ENCODE measurements at regions not wholly inside any gene's neighbourhood (a gene's known extent, or its start where the extent isn't known, plus 50 kb on each side); places are given as distances from the start of the nearest gene placed in this dataset.
A peak's percentile ranks its signal among the peaks of the same experiment; 100 is the strongest.

DNA sequence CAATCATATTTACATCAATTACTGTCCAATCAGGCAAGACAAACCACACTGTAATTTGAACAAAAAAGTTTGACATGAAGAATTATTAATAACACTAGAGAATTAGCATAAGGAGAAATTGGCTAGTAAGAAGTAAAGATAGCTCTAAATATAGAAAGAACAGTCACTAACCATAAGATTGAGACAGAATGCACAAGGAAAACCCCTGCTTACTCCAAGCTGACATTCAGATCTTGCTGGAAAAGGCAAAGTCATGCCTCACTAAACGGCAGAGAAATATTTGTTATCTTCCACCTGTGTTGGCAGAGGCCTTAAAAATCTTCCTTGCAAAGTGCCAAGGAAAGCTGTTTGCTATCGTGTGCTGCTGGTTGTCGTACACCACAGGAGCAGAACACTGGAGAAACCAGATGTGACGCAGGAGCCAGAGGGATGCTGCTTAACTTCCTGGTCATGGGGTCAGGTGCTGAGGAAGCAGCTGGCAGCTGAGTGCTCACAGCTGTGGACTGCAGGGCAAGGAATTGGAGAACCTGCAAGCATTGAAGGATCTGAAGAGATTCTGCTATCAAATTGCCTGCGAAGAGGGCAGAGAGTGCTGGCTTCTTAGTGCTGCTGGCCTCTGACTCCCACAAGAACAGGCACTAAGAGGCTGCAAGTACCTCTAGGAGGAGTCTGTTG is 1323.3 kb downstream of the LRFN5 start:
- no peaks in the 10 kb centered on the region for H3K27me3 Mint-ChIP-seq
- H3K36me3 Mint-ChIP-seq (ENCODE audit: low read depth): no peaks in the 10 kb centered on the region
- H3K4me3 Mint-ChIP-seq: peak overlapping the region; percentile 30
- H3K9me3 Mint-ChIP-seq: peaks cover 28% of the 10 kb centered on the region
- peaks cover 26% of the 10 kb centered on the region for H3K4me1 Mint-ChIP-seq (ENCODE audit: low read depth)
- intact Hi-C loops (cut with micrococcal nuclease): loop anchor here (10.0 kb wide), 1 partner anchor 75 kb away; no protein-coding TSS in a partner anchor
- H3K27ac Mint-ChIP-seq: peak overlapping the region; percentile 80

DNA sequence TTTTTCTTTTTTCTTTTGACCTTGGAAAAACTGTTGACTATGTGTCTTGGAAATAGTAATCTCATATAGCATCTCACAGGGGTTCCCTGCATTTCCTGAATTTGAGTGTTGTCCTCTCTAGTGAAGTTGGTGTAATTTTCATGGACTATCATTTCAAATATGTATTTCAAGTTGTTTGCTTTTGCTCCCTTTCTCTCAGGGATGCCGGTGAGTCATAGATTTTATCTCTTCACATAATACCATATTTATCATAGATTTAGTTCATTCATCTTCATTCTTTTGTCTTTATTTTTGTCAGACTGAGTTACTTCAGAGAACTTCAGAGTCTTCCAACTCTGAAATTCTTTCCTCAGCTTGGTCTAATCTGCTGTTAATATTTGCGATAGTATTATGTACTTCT is 1320.6 kb downstream of the LRFN5 start:
- Mint-ChIP-seq H3K36me3 (ENCODE audit: low read depth) (no peaks in the 10 kb centered on the region), H3K4me3 (no peak overlapping the region), H3K4me1 (ENCODE audit: low read depth) (peaks cover 26% of the 10 kb centered on the region), H3K27me3 (no peaks in the 10 kb centered on the region), H3K27ac (no peak overlapping the region), H3K9me3 (peaks cover 37% of the 10 kb centered on the region)
- intact Hi-C loops (cut with micrococcal nuclease): loop anchor here (10.0 kb wide), 1 partner anchor 73 kb away; no protein-coding TSS in a partner anchor

DNA sequence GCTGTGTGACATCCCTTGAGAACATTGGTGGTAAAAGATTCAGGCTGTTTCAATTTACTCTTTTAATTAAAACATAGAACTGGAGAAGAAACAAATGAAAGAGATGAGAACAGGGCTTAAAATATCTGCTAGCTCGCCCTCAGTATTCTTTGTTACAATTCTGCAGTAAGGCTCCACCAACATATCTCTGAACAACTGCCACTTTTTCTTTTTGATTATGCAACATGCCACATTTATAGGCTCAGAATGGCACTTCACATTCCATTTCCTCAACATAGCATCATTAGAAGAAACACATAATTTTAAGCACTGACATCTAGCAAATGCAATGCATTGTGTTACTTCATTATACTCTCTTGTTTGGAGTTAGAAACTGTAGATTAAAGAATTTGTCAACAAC is 1315.2 kb downstream of the LRFN5 start:
- Mint-ChIP-seq H3K4me3 (no peak overlapping the region), H3K27ac (no peak overlapping the region), H3K36me3 (ENCODE audit: low read depth) (no peaks in the 10 kb centered on the region), H3K9me3 (peaks cover 31% of the 10 kb centered on the region), H3K27me3 (no peaks in the 10 kb centered on the region), H3K4me1 (ENCODE audit: low read depth) (no peaks in the 10 kb centered on the region)
- intact Hi-C loops (cut with micrococcal nuclease): loop anchor here (10.0 kb wide), 1 partner anchor 67 kb away; no protein-coding TSS in a partner anchor

DNA sequence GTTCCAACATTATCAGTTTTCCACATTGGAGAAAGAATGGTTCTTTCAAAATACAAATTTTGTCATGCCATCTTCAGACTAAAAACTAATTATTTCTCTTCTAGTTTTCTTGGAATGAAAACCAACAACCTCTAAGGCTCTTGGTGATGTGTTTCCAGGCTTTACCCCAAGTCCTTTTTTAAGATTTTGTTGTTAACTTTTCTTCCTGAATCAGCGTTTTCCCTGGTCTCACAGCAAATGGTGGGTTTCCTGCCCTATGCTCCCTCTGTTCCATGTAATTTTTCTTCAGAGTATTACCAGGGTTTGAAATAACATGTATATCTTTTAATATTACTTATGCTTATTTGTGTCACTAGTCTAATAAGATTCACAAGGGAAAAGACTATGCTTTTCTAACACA is 1311.9 kb downstream of the LRFN5 start:
- Mint-ChIP-seq H3K4me3 (no peak overlapping the region), H3K4me1 (ENCODE audit: low read depth) (peaks cover 4% of the 10 kb centered on the region), H3K36me3 (ENCODE audit: low read depth) (no peaks in the 10 kb centered on the region), H3K9me3 (peaks cover 17% of the 10 kb centered on the region), H3K27me3 (no peaks in the 10 kb centered on the region), H3K27ac (no peak overlapping the region)
- intact Hi-C loops (cut with micrococcal nuclease): no loop called here

DNA sequence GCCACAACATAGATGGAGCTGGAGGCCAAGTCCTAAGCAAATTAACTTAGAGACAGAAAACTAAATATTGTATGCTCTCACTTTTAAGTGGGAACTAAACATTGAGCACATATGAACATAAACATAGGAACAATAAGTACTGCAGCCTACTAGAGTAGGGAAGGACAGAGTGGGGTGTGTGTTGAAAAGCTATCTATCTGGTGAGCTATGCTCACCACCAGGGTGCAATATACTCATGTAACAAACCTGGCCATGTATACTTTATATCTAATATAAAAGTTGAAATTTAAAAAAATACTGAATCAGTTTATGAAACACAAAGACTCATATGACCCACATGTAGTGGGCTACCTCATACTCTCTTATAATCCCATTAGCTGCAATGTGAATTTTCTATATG is 1305.0 kb downstream of the LRFN5 start:
- Mint-ChIP-seq H3K27me3 (no peaks in the 10 kb centered on the region), H3K36me3 (ENCODE audit: low read depth) (no peaks in the 10 kb centered on the region), H3K4me1 (ENCODE audit: low read depth) (peaks cover 4% of the 10 kb centered on the region), H3K4me3 (no peak overlapping the region), H3K27ac (no peak overlapping the region), H3K9me3 (peaks cover 8% of the 10 kb centered on the region)
- intact Hi-C loops (cut with micrococcal nuclease): no loop called here

DNA sequence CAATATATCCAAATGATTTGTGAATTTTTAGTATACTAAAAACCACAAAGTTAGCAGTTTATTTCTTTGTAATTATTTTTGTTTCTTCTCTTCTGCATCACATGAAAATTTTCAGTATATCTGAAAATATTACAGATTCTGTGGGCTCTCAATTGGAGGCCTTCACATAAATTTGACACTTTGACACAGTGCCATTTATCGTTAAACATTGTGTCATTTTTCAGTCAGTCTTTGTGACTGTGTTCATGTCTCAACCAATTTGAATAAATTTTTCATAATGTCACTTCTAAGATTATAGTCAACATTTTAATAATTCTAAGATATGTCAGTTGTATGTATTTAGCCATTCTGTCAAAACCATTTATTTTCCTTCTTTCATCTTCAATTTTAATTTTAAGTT is 1303.0 kb downstream of the LRFN5 start:
- Mint-ChIP-seq H3K4me3 (no peak overlapping the region), H3K27ac (no peak overlapping the region), H3K27me3 (no peaks in the 10 kb centered on the region), H3K36me3 (ENCODE audit: low read depth) (no peaks in the 10 kb centered on the region), H3K9me3 (no peaks in the 10 kb centered on the region), H3K4me1 (ENCODE audit: low read depth) (no peaks in the 10 kb centered on the region)
- intact Hi-C loops (cut with micrococcal nuclease): no loop called here

DNA sequence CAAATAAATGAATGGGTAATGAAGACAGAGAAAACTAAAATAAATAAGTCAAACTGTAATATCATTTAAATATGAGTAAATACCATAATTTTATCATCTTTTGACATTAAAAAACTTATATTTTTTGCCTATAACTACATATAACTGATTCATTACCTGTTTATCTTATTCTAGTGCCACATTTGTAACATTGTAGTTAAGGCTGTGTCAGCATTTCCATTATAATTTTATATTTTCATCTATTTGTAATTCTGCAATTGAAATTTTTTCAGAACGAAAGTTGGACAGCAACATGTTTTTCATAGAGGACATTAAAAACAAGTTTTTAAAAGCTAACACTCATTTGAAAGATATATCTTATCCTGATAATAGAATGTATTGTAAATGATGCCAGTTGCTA is 1286.5 kb downstream of the LRFN5 start:
- H3K4me3 Mint-ChIP-seq: no peak overlapping the region
- H3K27me3 Mint-ChIP-seq: no peaks in the 10 kb centered on the region
- no peaks in the 10 kb centered on the region for H3K36me3 Mint-ChIP-seq (ENCODE audit: low read depth)
- intact Hi-C loops (cut with micrococcal nuclease): no loop called here
- H3K9me3 Mint-ChIP-seq: peaks cover 18% of the 10 kb centered on the region
- H3K4me1 Mint-ChIP-seq (ENCODE audit: low read depth): no peaks in the 10 kb centered on the region
- H3K27ac Mint-ChIP-seq: no peak overlapping the region

DNA sequence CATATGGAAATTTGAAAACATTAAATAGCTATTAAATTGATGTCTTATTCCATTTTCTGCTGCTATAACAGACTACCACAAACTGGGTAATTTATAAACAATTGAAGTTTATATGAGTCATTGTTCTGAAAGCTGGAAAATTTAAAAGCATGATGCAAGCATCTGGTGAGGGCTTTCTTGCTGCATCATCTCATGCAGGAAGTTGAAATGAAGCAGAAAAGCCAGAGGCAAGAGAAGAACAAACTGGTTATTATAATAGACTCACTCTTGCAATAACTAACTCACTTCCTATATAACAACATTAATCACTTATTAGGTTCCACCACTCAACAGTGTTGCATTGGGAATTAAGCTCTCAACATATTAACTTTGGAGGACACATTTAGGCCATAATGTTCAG is 1277.4 kb downstream of the LRFN5 start:
- Mint-ChIP-seq H3K9me3 (peaks cover 19% of the 10 kb centered on the region), H3K36me3 (ENCODE audit: low read depth) (no peaks in the 10 kb centered on the region), H3K27me3 (no peaks in the 10 kb centered on the region), H3K27ac (peak overlapping the region; percentile 30), H3K4me3 (no peak overlapping the region), H3K4me1 (ENCODE audit: low read depth) (no peaks in the 10 kb centered on the region)
- intact Hi-C loops (cut with micrococcal nuclease): no loop called here

DNA sequence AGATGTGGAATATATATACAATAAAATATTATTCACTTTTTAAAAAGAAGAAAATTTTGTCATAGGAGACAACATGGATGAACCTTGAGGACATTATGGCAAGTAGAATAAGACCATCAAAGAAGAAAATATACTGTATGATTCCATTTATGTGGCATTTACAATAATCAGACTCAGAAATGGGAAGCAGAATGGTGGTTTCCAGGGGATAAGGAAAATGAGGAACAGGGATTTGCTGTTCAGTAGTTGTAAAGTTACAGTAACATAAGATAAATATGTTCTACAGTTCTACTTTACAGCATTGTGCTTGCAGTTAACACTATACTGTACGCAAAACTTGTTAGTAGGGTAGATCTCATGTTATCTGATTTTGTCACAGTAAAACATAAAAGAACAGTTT is 1271.0 kb downstream of the LRFN5 start:
- Mint-ChIP-seq H3K9me3 (peaks cover 11% of the 10 kb centered on the region), H3K27me3 (no peaks in the 10 kb centered on the region), H3K36me3 (ENCODE audit: low read depth) (no peaks in the 10 kb centered on the region), H3K4me3 (no peak overlapping the region), H3K4me1 (ENCODE audit: low read depth) (no peaks in the 10 kb centered on the region), H3K27ac (no peak overlapping the region)
- intact Hi-C loops (cut with micrococcal nuclease): no loop called here

DNA sequence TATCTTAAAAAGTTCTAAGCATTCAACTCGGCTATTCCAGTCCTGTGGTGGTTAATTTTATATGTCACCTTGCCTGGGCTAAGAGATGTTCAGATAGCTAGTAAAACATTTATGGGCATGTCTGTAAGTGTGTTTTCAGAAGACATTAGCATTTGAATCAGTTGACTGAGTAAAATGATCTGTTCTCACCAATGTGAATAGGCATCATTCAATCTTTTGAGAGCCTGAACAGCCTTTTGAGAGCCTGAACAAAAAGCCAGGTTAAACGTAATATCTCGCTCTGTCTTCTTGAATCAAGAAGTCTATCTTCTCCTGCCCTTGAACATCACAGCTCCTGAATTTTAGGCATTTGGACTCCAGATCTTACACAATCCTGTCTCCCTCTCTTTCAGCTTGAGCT is 1266.1 kb downstream of the LRFN5 start:
- H3K4me1 Mint-ChIP-seq (ENCODE audit: low read depth): no peaks in the 10 kb centered on the region
- no peak overlapping the region for H3K27ac Mint-ChIP-seq
- H3K36me3 Mint-ChIP-seq (ENCODE audit: low read depth): no peaks in the 10 kb centered on the region
- H3K4me3 Mint-ChIP-seq: no peak overlapping the region
- intact Hi-C loops (cut with micrococcal nuclease): no loop called here
- H3K27me3 Mint-ChIP-seq: no peaks in the 10 kb centered on the region
- H3K9me3 Mint-ChIP-seq: no peaks in the 10 kb centered on the region

DNA sequence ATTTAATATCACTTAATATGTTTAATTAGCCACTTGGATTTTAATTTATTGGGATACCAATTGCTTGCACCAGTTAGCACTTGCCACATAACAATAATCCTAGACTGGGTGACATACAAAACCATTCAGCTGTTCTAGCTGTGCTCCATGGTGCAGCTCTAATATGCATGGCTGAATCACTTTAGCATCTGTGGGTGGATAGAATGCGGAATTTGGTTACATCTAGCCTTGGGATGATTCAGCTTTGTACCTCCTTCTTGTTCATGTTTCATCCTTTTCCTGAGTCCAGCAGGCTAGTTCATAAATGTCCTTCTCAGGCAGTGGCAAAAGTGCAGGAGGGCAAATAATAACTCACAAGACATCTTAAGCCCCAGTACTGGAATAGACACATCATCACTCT is 1263.0 kb downstream of the LRFN5 start:
- H3K27ac Mint-ChIP-seq: no peak overlapping the region
- intact Hi-C loops (cut with micrococcal nuclease): no loop called here
- no peaks in the 10 kb centered on the region for H3K9me3 Mint-ChIP-seq
- no peaks in the 10 kb centered on the region for H3K36me3 Mint-ChIP-seq (ENCODE audit: low read depth)
- no peaks in the 10 kb centered on the region for H3K4me1 Mint-ChIP-seq (ENCODE audit: low read depth)
- no peaks in the 10 kb centered on the region for H3K27me3 Mint-ChIP-seq
- no peak overlapping the region for H3K4me3 Mint-ChIP-seq

DNA sequence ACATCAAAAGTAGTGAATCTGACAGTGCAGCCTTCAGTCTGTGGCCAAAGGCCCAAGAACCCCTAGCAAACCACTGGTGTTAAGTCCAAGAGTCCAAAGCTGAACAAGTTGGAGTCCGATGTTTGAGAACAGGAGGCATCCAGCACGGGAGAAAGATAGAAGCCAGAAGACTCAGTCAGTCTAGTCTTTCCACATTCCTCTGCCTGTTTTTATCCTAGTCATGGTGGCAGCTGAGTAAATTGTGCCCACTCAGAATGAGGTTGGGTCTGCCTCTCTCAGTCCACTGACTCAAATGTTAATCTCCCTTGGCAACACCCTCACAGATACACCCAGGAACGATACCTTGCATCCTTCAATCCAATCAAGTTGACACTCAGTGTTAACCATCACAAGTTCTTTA is 1255.4 kb downstream of the LRFN5 start:
- Mint-ChIP-seq H3K4me3 (no peak overlapping the region), H3K9me3 (no peaks in the 10 kb centered on the region), H3K27ac (no peak overlapping the region), H3K36me3 (ENCODE audit: low read depth) (no peaks in the 10 kb centered on the region), H3K27me3 (no peaks in the 10 kb centered on the region), H3K4me1 (ENCODE audit: low read depth) (peaks cover 5% of the 10 kb centered on the region)
- intact Hi-C loops (cut with micrococcal nuclease): no loop called here

DNA sequence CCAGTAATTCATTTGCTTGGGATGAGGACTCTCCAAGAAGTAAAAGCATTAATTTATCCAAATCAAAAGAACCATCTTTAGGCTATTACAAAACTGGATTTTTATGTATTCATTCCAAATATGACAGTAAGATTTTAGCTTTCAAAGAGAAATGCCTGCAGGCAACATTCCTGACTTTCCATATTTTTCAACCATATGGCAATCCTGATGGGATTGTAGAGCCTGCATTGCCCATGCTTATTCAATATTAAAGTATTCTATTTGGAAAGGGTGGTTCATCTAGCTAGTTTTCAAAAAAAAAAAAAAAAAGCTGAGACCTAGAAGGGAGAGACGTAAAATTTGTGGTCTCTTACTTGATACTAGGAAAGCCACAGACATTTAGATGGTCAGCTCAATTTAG is 1253.7 kb downstream of the LRFN5 start:
- H3K9me3 Mint-ChIP-seq: no peaks in the 10 kb centered on the region
- no peaks in the 10 kb centered on the region for H3K36me3 Mint-ChIP-seq (ENCODE audit: low read depth)
- H3K27ac Mint-ChIP-seq: no peak overlapping the region
- H3K27me3 Mint-ChIP-seq: no peaks in the 10 kb centered on the region
- H3K4me3 Mint-ChIP-seq: no peak overlapping the region
- peaks cover 13% of the 10 kb centered on the region for H3K4me1 Mint-ChIP-seq (ENCODE audit: low read depth)
- intact Hi-C loops (cut with micrococcal nuclease): no loop called here

DNA sequence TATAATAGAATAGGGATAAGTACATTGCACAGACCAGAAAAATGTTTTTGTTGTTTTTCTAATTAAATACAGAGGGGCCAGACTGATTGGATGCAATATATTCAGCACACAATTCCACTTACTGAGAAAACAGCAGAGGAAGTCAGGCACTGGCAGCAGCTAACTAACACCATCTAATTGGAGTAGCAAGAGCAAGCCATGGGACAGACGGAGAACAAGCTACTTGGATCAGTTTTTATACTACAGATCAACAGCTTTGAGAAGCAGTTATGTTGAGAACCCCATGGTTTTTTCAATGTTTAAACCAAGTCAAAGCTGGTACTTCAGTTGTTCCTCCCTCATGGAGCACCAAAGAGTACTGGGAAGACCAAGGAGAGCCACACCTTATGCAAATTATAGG is 1249.4 kb downstream of the LRFN5 start:
- no peak overlapping the region for H3K4me3 Mint-ChIP-seq

DNA sequence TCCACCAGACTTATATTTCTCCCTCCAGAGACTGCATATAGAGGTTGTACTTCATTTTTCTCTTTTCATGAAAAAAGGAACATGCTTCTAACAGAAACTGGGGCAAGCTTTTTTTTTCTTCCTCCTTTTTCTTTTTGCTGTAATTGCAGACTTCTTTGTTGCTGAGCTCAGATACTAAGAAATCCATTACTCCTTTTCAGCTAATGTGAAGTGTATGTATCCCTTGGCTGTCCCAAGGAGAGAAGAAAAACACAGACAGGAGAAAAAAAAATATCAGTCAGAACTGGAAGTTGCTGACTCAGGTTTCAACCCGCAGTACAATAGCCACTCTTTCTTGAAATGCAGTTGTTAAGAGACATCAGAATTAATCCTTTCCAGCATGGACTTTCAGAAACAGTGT is 1248.4 kb downstream of the LRFN5 start:
- H3K9me3 Mint-ChIP-seq: no peaks in the 10 kb centered on the region
- no peaks in the 10 kb centered on the region for H3K36me3 Mint-ChIP-seq (ENCODE audit: low read depth)
- H3K4me3 Mint-ChIP-seq: peak overlapping the region; percentile 17
- intact Hi-C loops (cut with micrococcal nuclease): loop anchor here (10.0 kb wide), 1 partner anchor 70 kb away; no protein-coding TSS in a partner anchor
- peaks cover 19% of the 10 kb centered on the region for H3K4me1 Mint-ChIP-seq (ENCODE audit: low read depth)
- H3K27ac Mint-ChIP-seq: peak overlapping the region; percentile 87
- no peaks in the 10 kb centered on the region for H3K27me3 Mint-ChIP-seq

More for the DNA sequence above, 1249.4 kb downstream of the LRFN5 start:
- intact Hi-C loops (cut with micrococcal nuclease): loop anchor here (10.0 kb wide), 1 partner anchor 69 kb away; no protein-coding TSS in a partner anchor
- Mint-ChIP-seq H3K4me1 (ENCODE audit: low read depth) (peaks cover 21% of the 10 kb centered on the region), H3K36me3 (ENCODE audit: low read depth) (no peaks in the 10 kb centered on the region), H3K9me3 (no peaks in the 10 kb centered on the region), H3K27ac (peak overlapping the region; percentile 48), H3K27me3 (no peaks in the 10 kb centered on the region)

Measured in dendritic cell treated with granulocyte-macrophage colony-stimulating factor and Interleukin-4, amounts not matched to agents 40 ng/mL and 50 ng/mL, for 4 days (primary cell).